Stimulated activated CD8-positive, alpha-beta memory T cell treated with anti-CD3 and anti-CD28 coated beads, Interleukin-4, amount 100 ng/mL, for 4 hours (primary cell): ENCODE measurements at regions not wholly inside any gene's neighbourhood (a gene's known extent, or its start where the extent isn't known, plus 50 kb on each side); places are given as distances from the start of the nearest gene placed in this dataset.
"Not testable (repeated sequence)": the region's sequence is repeated elsewhere in the genome, so short reads cannot be mapped to it uniquely, and the experiment has no call there.

ENCODE experiments used
- DNase-seq, 2 donors: peaks; one replicate each; pipeline ENCODE4 v3.0.0-alpha.2; 2020; ENCODE audit warnings: low read depth in 2 of 2, low spot score in 1 of 2

DNA sequence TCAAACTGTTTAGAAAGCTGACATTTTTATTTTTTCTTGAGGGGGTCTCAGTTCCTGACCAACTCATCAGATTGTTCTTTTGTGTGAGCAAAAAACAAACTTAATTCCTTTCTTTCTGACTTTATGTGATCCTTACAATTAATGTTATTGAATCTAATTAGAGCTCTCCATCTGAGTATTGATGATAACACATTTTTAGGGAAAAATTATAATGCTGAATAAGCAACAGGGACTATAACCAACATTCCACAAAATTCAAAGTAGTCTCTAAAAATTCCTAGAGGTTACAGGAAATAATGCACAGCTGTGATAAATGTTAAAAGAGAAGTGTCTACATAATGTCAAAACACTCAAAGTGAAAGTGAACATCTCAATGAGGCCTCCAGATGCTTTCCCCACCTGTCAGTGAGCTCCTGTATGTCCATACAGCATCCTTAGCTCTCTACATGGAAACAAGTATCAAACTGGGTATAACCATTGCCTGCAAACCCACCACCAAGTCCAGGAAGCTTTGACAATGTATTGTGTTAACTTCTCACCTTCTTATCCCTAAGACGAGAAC is 786.0 kb upstream of the SLC39A10 start:
- DNase-seq: no peak

DNA sequence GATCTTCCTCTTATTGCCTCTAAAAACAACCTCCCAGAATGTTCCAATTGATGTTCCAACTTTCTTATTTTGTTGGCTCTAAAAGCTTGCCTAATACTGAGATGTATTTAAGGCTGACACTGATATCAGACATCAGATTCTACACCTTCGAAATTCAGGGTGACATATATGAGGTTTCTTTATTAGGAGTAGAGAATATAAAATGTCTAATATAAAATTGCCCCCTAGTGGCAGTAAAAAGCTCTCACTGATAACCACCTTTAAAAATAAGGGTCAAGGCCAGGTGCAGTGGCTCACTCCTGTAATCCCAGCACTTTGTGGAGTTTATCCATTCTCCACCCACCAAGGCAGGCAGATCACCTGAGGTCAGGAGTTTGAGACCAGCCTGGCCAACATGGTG is 789.7 kb upstream of the SLC39A10 start:
- DNase-seq: no peak

DNA sequence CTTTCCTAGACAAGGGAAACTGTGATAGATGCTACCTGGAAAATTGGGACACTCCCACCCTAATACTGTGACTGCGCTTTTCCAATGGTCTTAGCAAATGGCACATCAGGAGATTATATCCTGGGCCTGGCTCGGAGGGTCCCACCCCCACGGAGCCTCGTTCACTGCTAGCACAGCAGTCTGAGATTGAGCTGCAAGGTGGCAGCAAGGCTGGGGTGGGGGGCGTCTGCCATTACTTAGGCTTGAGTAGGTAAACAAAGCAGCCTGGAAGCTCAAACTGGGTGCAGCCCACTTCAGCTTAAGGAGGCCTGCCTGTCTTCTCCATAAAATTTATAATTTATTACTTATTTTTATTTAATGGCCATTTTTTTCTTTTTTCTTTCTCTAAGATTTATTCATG is 802.1 kb upstream of the SLC39A10 start:
- no peak for DNase-seq

DNA sequence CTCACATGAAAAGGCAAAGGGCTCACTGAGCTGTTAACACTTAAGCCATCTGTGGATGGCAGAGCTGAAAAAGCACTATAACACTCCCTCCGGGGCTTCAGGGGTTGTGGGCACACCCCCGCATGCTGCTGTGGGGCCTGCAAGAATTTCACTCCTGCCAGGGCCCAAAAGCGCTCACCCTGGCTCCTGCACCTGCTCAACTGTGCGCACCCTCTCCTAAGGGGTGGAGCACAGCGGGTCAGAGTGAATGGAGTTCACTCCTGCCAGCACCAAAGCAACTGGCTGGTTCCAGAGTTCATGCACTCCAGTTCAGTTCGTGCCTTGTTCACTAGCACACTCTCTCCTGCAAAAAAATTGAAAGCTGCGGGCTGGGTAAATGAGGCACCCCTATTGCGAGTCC is 814.2 kb upstream of the SLC39A10 start:
- DNase-seq: no peak

DNA sequence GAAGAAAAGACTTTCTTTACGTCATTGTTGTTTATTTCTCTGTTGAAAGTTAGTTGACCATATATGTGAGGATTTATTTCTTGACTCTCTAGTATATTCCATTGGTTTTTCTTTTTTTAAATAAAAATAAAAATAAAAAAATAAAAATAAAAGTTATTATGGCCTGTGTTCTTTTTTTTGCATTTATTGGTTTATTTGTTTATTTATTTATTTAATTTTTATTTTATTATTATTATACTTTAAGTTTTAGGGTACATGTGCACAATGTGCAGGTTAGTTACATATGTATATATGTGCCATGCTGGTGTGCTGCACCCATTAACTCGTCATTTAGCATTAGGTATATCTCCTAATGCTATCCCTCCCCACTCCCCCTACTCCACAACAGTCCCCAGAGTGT is 822.7 kb upstream of the SLC39A10 start:
- DNase-seq: not testable (repeated sequence)

DNA sequence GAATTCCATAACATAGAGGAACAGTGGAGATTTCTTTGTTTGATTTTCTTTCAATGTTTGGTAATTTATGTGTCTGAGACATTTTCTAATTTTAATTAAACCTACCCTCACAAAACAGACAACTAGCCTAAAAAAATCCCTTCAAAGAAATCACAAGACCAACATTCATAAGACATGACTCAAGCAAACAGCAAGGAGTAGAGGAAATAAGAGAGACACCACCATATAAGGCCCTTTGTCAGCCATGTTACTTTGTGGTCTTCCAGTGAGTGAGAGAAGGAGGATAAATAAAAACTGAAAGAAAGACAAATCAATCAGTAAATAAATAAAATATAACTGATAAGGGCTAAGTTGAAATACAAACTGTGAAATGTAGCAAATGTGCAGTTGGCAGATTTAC is 830.8 kb upstream of the SLC39A10 start:
- no peak for DNase-seq

DNA sequence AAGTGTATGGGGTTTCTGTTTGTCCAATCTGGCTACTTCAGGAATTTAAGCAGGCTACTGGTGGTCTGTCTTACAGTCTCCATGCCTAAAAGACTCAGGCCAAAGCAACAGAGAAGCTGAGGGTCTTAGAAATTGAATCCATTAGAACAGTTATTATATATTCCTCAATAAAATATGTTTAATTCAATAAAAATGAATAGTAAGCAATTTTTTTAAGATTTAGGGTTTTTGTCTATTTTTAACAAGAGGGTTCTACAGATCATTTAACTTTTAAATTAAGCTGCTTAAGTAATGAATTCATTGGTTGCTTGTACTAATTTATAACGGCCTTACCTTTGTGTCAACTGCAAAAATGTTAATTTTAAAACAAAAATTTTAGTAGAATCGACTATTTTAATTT is 832.6 kb upstream of the SLC39A10 start:
- no peak for DNase-seq

DNA sequence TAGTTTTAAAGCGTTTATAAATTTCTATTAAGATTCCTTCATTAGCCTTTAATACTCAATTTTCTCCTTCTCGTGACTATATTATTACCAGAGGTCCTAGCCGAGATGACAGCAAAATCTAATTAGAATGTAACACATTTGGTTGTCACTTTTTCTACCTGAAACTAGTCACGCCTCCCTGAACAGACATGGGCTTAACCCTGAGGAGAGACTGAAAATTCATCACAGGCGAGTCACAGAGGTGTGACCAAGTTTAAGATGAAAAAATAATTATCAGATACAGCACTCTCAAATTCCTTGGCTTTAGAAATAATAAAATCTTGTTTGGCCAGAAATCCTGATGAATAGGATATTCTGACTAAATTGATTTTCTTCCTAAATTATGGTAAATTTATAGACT is 834.4 kb upstream of the SLC39A10 start:
- DNase-seq: no peak

DNA sequence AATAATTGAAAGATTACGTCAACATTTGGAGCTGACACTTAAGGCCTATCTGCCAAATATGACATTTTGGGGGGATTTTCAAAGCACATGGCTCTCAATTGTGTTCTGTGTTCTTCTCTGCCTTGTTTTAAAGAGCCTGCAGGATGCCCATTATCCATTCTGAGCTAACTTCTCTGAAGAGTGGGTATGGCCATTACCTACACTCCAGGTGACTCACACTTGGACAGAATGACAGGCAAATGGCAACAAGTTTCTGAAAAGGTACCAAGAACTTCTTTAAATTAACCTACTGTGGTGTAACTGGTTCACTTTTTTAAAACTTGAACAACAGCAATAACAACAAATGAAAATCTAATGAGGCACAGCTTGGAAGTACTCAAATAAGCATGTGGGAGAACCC is 834.9 kb upstream of the SLC39A10 start:
- no peak for DNase-seq

DNA sequence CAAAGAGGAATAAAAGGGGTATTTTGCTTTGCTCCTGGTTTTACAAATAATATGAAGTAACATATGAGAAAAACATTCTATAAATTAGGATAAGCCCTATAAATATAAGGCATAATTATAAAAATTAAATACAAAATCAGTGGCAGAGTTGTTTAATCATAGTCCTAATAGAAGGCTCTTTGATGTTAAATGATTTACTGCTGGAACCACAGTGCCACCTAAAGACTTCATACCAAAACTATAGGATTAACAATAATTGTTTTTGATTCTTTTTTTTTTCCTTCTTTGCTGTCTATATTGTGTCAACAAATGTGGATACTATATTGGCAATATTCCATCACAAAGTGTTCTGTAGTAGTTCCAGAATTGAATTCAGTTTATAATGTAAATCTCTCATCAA is 837.7 kb upstream of the SLC39A10 start:
- no peak for DNase-seq

DNA sequence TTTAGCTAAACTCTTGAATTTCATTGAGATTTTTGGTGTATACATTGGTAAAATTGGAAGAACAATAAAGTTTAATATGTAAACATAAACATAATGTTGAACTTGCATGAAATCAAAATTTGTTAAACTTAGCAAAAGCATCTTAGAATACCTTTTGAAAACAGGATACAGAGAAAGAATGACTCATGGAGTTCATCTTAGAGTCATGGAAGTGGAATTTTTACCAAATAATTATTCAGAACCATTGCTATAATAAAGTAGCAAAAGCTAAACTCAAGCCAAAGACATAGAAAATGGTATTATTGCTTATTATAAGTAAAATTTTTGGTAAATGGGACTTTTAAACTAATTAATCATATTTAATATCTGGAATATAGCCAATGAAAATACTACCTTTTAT is 841.6 kb upstream of the SLC39A10 start:
- no peak for DNase-seq

DNA sequence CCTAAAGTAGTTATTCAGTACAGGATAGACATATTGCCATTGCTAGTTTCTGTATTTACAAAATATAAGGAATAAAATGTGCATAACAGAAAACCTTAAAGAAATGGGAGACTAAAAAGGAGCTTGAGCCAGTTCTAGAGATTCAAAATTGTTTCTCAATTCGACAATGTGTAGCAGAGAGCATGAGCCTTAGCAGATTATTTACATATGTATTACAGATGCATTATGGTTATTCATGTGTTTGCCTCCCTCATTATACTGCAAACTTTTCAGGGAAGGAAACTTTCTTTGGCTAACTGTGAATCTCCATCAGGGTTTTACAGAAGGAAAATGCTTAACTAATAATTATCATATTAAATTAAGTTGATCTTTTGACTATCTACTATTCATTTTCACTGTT is 854.4 kb upstream of the SLC39A10 start:
- no peak for DNase-seq

DNA sequence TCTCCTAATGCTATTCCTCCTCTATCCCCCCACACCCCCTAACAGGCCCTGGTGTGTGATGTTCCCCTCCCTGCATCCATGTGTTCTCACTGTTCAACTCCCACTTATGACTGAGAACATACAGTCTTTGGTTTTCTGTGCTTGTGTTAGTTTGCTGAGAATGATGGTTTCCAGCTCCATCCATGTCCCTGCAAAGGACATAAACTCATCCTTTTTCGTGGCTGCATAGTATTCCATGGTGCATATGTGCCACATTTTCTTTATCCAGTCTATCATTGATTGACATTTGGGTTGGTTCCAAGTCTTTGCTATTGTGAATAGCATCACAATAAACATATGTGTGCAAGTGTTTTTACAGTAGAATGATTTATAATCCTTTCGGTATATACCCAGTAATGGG is 870.0 kb upstream of the SLC39A10 start:
- not testable (repeated sequence) for DNase-seq

DNA sequence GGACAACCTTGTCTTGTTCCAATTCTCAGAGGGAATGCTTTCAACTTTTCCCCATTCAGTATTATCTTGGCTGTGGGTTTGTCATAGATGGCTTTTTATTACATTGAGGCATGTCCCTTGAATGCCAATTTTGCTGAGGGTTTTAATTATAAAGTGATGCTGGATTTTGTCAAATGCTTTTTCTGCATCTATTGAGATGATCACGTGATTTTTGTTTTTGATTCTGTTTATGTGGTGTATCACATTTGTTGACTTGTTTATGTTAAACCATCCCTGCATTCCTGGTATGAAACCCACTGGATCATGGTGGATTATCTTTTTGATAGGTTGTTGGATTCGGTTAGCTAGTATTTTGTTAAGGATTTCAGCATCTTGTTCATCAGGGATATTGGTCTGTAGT is 885.6 kb upstream of the SLC39A10 start:
- not testable (repeated sequence) for DNase-seq

DNA sequence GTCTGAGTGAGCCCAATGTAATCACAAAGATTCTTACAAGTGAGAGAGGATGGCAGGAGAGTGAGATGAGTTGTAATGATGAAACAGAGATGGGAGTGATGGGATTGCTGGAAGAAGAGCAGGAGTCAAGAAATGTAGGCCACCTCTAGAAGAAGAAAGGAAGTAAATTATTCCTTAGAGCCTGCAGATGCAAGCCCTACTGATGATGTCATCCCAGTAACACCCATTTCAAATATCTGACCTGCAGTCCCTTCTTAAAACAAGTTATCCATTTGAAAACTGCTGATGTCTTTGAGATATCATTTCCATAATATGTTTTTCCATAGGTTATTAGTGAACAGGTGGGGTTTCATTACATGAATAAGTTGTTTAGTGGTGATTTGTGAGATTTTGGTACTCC is 888.0 kb upstream of the SLC39A10 start:
- DNase-seq: no peak

DNA sequence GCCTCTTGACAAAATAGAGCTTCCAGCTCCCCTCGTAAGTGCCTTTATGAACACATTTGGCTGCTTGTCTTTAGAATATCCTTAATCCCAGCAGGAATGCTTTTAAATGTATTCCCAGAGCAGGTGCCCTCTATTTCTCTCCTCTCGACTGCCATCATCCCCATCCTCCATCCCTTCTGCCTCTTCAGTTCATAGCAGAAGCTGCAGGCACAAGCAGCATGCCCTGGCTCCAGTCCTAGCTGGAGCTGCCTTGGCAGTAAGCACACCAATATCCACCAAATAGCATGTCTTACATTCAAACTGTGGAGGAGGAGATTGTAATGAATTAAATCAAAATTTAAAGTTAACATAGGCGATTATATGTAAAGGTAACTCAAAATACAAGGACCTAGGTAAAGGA is 891.3 kb upstream of the SLC39A10 start:
- no peak for DNase-seq

DNA sequence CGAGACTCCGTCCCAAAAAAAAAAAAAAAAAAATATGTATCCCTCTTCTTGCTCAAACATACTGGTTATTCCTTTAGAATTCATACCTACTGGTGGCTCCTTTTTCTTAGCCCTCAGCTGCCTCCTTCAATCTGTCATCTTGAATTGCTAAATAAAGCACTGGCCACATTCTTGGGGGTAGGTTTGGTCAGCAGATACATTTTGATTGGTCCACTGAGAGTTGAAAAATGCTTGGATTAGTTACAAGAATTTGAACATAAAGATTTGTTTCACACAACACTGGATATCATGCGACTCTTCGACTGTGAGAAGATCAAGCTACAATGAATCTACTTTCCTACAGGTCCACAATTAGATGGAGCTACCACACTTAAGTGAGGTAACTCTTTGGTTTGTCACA is 906.1 kb upstream of the SLC39A10 start:
- DNase-seq: no peak

DNA sequence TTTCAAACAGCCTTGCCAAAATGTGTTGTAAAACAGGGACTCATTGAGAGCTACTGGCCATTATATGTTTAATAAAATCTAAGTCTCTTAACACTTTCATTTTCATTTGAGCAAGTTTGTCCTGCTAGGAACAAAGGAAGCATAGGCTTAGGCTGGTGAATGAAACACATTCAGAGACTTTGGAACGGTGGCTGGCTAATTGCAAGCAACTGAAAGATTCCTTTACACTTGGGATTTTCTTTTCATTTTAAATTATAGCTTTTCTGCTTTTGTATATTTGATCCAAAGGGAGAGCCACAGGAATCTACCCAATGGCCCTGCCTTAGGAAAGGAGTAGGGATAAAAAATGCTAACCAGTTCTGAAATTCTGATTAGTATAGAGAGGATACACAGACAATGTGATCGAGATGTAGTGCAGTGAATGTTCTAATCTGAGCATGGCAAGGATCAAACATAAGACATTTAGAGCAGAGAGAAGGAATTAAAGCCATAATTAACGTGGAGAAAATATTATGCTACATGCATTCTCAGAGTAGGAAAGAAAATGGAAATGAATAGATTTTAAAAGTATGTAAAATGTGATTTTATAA is 911.4 kb upstream of the SLC39A10 start:
- DNase-seq: no peak

DNA sequence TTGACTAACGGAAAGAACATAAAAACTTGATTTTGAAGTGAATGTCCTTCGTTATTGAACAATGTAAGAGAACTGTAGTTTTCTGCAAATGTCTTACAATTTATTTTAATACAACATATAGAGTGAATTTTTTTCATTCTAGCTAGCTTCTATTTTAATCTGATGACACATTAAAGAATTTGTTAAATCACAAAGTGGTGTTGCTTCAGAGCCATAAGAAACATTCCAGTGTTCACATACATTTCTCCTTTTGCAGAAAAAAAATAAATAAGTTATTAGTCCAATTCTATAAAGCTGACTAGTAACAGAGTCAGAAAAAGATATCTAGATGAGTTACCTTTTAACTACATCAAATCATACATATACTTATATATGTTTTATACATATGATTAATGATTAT is 914.3 kb upstream of the SLC39A10 start:
- DNase-seq: no peak

DNA sequence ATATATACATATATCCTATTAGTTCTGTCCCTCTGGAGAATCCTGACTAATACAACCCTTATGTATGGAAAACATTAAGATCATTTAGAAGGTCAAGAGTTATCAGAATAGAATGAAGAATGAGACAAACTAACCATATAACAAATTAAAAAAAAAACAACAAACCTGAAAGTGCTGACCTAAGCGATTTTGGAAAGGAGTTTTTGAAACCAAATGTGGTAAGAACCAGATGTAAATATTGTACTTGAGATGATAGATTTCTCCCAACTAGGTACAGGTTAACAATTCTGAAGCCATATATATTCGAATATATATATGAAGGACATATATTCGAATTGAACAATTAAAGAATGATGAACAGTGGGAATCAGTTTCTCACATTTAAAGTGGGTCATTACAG is 917.8 kb upstream of the SLC39A10 start:
- no peak for DNase-seq

DNA sequence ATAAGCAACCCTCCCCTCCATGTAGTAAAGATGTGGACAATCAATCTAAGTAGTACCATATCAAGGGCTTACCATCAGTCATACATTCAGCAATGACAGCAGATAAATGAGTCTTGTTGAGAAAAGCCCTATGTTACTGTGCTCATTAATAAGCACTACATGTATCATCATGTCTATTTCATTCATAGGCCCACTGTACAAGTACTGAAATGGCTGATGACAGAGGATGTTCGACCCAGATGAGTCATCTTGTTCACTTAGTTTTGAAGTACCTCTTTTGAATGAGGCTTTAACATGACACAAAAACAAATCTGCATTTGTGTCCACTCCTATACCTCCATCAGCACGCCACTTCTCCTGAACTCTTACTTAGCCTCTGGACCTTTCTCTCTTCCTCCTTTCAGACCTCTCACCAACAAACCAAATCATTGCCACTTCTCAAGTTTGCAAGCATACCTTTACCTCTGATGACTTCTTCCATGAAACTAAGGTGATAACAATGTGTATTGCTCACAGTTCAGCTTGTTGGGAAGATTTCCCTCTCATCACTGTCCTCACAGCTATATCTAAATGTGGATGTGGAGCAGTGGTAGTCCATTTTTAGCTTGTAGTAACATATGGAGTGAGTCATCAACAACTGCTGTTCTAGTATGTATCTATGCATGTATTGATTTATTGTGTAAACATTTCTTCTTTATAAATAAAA is 921.0 kb upstream of the SLC39A10 start:
- DNase-seq: no peak

DNA sequence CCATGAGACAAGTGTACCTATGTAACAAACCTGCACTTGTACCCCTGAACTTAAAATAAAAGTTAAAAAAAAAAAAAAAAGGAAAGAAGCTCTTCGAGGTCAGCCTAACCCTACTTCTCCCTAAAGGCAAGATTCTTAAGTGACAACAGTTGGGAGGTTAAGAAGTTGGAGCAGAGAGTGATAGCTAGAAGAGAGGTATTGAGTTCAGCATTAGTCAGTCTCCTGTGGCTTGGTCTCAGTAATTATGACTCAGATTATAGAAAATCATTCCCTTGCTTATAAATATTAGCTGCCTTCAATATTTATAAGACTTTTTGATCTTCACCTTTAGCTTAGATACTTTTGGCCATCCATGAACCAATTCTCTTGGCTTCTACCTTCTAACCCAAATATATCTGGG is 926.8 kb upstream of the SLC39A10 start:
- DNase-seq: no peak

DNA sequence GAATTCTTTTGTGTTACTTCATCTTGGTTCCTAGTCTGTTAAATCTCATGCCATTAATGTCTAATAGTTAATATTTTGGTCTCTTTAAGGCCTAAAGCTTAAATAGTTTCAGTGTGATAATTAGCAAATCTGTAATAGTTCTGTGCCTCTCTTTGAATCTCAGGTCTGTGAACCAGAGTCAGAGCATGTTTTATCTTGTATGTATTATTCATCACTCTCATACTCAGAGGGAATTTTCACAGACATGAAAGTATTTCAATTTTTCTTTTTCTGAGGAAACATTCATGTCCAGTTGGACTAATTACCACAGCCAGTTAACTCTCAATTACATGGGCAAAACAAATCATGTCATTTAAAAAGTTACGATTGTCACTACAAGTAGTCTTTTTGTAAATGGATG is 931.9 kb upstream of the SLC39A10 start:
- no peak for DNase-seq
